ENCODE measurements at regions not wholly inside any gene's neighbourhood (a gene's known extent, or its start where the extent isn't known, plus 50 kb on each side); places are given as distances from the start of the nearest gene placed in this dataset.

DNA sequence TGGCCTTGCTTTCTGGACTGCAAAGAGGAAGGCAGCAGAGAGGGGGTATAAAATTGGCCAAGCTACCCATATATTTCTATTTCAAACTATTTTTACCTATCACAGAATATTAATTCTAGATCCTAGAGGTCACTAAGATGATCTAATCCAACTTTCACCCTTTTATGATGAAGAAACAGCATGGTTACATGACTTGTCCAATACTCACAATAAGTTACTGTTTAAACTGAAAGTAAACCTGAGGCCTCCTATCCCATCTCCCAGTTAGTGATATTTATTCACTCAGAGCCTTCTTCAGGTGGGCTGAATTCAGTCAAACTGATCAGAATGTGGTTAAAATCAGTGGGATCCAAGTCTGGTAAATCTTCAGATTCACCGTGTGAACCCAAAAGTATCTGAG, 1345.1 kb downstream of the XPNPEP1 start:
- TF ChIP-seq, protein P1, sequence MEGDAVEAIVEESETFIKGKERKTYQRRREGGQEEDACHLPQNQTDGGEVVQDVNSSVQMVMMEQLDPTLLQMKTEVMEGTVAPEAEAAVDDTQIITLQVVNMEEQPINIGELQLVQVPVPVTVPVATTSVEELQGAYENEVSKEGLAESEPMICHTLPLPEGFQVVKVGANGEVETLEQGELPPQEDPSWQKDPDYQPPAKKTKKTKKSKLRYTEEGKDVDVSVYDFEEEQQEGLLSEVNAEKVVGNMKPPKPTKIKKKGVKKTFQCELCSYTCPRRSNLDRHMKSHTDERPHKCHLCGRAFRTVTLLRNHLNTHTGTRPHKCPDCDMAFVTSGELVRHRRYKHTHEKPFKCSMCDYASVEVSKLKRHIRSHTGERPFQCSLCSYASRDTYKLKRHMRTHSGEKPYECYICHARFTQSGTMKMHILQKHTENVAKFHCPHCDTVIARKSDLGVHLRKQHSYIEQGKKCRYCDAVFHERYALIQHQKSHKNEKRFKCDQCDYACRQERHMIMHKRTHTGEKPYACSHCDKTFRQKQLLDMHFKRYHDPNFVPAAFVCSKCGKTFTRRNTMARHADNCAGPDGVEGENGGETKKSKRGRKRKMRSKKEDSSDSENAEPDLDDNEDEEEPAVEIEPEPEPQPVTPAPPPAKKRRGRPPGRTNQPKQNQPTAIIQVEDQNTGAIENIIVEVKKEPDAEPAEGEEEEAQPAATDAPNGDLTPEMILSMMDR (IDR thresholded peaks at IDR 0.05; ENCODE audit: insufficient read depth, low read length, poor library complexity, severe bottlenecking): no peak
- no peak overlapping the region for H3K4me3 ChIP-seq (replicated peaks; ENCODE audit: low read depth, low read length)
- no peaks in the 10 kb centered on the region for H3K36me3 ChIP-seq (ENCODE audit: control insufficient read depth, insufficient read depth, low read length)
- DNase-seq (ENCODE audit: extremely low read depth, insufficient read length): no peak
- H3K27me3 ChIP-seq (replicated peaks; ENCODE audit: control insufficient read depth, insufficient read depth, low read length): no peaks in the 10 kb centered on the region

DNA sequence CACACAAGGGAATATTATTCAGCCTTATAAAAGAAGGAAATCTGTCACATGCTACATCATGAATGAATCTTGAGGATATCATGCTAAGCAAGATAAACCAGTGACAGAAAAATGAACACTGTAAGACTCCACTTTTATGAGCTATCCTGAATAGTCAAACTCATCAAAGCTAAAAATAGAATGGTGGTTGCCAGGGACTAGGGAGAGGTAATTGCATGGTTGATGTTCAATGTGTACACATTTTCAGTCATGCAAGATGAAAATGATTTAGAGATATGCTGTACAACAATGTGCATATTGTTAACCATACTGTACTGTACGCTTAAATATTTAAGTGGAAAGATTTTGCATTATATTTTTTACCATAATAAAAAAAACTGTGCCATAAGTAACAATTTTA, 1349.1 kb downstream of the XPNPEP1 start:
- DNase-seq (ENCODE audit: extremely low read depth, insufficient read length): no peak
- Histone ChIP-seq H3K27me3 (replicated peaks; ENCODE audit: control insufficient read depth, insufficient read depth, low read length) (no peaks in the 10 kb centered on the region), H3K36me3 (ENCODE audit: control insufficient read depth, insufficient read depth, low read length) (no peaks in the 10 kb centered on the region), H3K4me3 (replicated peaks; ENCODE audit: low read depth, low read length) (no peak overlapping the region)
- TF ChIP-seq, protein P1 (IDR thresholded peaks at IDR 0.05; ENCODE audit: insufficient read depth, low read length, poor library complexity, severe bottlenecking): no peak

DNA sequence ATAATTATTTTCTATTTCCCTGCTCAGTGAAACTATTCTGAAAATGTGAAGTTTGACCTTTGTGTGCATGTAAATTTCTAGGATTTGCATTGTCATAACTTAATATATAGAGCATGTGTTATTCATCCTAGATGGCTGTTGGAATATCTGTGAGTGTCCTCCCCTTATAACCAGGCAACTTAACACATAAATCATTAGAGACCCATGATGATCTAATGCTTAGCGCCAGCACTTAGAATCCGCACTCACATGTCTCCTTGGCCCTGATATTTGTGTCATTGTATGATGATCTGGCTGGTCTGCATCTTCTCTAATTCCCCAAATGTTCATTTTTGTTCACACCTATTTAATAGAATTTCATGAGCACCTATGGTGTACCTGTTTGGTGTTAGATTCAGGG, 1354.5 kb downstream of the XPNPEP1 start:
- no peaks in the 10 kb centered on the region for H3K27me3 ChIP-seq (replicated peaks; ENCODE audit: control insufficient read depth, insufficient read depth, low read length)
- TF ChIP-seq, protein P1 (IDR thresholded peaks at IDR 0.05; ENCODE audit: insufficient read depth, low read length, poor library complexity, severe bottlenecking): no peak
- no peak overlapping the region for H3K4me3 ChIP-seq (replicated peaks; ENCODE audit: low read depth, low read length)
- no peaks in the 10 kb centered on the region for H3K36me3 ChIP-seq (ENCODE audit: control insufficient read depth, insufficient read depth, low read length)
- DNase-seq (ENCODE audit: extremely low read depth, insufficient read length): no peak

DNA sequence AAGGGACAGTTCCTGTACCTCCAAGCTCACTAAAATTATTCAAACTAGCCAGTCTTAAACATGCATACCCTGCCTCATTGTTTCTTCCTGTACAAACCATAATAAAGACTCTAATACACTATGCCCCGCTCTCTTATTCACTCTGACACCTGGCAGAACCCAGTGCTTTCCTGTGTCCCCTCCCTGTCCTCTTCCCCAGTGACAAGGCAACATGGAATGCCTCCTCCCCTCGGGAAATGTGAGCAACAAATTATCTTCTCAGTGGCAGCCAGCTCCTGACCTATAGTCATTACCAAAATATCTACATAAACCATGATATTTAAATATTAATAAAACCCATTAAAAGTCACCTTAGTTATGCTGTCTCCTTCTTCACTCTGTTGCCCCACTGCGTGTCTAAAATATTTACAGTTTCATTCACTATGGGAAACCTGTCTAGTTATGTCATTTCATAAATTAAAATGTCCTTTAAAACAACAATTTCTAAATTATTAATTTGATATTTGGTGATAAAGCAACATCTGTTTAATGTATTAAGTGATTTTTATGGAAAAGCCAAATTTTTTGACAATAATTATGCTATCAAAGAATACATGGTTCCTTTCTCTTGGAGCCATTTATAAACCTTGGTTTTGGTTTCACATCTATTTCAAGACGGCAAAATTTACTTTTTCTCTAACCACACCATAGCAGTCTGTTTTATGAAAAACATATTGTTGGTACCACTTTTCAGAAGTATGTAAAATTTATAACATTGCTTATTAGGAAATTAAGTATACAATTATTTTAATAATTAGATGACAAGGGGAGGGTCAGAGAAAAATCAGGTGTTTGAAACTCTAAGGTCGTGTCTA, 1355.2 kb downstream of the XPNPEP1 start:
- TF ChIP-seq, protein P1 (IDR thresholded peaks at IDR 0.05; ENCODE audit: insufficient read depth, low read length, poor library complexity, severe bottlenecking): no peak
- no peaks in the 10 kb centered on the region for H3K27me3 ChIP-seq (replicated peaks; ENCODE audit: control insufficient read depth, insufficient read depth, low read length)
- no peak overlapping the region for H3K4me3 ChIP-seq (replicated peaks; ENCODE audit: low read depth, low read length)
- DNase-seq (ENCODE audit: extremely low read depth, insufficient read length): no peak
- H3K36me3 ChIP-seq (ENCODE audit: control insufficient read depth, insufficient read depth, low read length): no peaks in the 10 kb centered on the region

DNA sequence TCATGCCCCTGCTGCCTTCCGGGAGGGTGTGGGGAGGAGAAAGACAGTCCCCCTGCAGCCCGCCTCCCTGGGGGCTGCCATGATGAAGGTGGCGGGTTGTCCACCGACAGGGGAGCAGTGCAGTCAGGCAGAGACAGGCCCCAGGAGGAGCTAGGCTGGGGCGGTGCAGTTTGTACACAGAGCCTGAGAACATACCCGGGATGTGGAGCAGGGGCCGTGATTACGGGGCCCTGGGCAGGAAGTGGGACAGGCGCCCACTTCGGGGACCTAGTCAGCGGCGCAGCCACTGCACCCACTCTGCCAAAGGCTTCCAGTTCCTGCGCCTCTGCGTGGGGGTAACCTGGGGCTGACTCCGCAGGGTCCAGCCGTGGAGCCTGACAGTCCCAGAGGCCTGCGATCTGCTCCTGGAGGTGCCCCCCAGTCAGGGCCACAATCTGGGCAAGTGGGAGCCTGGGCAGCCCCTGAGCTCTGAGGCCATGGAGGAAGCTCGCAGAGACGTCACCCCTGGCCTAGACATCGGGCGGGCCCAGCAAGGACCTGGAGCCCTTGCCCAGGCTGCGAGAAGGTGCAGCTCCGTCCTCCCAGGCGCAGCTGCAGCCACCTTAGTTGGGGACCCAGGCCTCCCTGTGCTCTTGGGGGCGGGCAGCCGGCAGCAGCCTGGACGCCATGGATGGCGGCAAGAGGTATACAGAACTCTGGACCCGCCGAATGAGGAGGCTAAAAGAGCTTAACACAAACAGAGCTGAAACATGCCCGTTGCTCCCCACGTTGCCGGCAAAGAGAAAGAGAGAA, 1356.8 kb downstream of the XPNPEP1 start:
- no peaks in the 10 kb centered on the region for H3K27me3 ChIP-seq (replicated peaks; ENCODE audit: control insufficient read depth, insufficient read depth, low read length)
- TF ChIP-seq, protein P1 (IDR thresholded peaks at IDR 0.05; ENCODE audit: insufficient read depth, low read length, poor library complexity, severe bottlenecking): no peak
- no peak for DNase-seq (ENCODE audit: extremely low read depth, insufficient read length)
- no peak overlapping the region for H3K4me3 ChIP-seq (replicated peaks; ENCODE audit: low read depth, low read length)
- H3K36me3 ChIP-seq (ENCODE audit: control insufficient read depth, insufficient read depth, low read length): no peaks in the 10 kb centered on the region

Data from GM06990 (cell line).